HCT116 (cell line): ENCODE measurements at regions not wholly inside any gene's neighbourhood (a gene's known extent, or its start where the extent isn't known, plus 50 kb on each side); places are given as distances from the start of the nearest gene placed in this dataset.

Source experiments
- POLR2A ChIP-seq: IDR thresholded peaks from 2 replicates; pipeline ENCODE4 v1.7.0; 2011; ENCODE audit warnings: borderline replicate concordance; ENCODE audit not compliant: insufficient read depth, insufficient read length; ENCODE audit errors: extremely low read depth
- REST ChIP-seq: IDR thresholded peaks from 2 replicates; pipeline ENCODE4 v1.6.1; 2012; ENCODE audit warnings: low read depth
- SP1 ChIP-seq: IDR thresholded peaks from 2 replicates; pipeline ENCODE4 v1.6.1; 2012; ENCODE audit warnings: low read depth
- SRF ChIP-seq: IDR thresholded peaks from 2 replicates; pipeline ENCODE4 v1.6.1; 2012; ENCODE audit warnings: low read depth
- TF ChIP-seq, protein P1 (sequence below), 3 experiments: fragments of 200-600 bp in 1 of 3; sonication (generic) in 1 of 3; IDR thresholded peaks in 2 of 3; conservative IDR thresholded peaks in 1 of 3; 2 replicates each; pipeline ENCODE4 v1.5.1; 2012 to 2017; ENCODE audit warnings: low read depth in 2 of 3, low read length in 2 of 3, antibody characterized with exemption in 1 of 3, borderline replicate concordance in 1 of 3, control low read depth in 1 of 3, mild to moderate bottlenecking in 1 of 3, mixed read lengths in 1 of 3, mixed run types in 1 of 3, moderate library complexity in 1 of 3; ENCODE audit not compliant: insufficient read depth in 1 of 3
- TF ChIP-seq, protein P2 (sequence below): IDR thresholded peaks from 2 replicates; pipeline ENCODE4 v1.6.1; 2011; ENCODE audit warnings: mild to moderate bottlenecking, low read length, moderate library complexity; ENCODE audit not compliant: insufficient replicate concordance; ENCODE audit errors: extremely low read depth

GRCh38 chr18:14924226-14924625 is 176.3 kb downstream of the ANKRD30B start:
- TF ChIP-seq, protein P1, sequence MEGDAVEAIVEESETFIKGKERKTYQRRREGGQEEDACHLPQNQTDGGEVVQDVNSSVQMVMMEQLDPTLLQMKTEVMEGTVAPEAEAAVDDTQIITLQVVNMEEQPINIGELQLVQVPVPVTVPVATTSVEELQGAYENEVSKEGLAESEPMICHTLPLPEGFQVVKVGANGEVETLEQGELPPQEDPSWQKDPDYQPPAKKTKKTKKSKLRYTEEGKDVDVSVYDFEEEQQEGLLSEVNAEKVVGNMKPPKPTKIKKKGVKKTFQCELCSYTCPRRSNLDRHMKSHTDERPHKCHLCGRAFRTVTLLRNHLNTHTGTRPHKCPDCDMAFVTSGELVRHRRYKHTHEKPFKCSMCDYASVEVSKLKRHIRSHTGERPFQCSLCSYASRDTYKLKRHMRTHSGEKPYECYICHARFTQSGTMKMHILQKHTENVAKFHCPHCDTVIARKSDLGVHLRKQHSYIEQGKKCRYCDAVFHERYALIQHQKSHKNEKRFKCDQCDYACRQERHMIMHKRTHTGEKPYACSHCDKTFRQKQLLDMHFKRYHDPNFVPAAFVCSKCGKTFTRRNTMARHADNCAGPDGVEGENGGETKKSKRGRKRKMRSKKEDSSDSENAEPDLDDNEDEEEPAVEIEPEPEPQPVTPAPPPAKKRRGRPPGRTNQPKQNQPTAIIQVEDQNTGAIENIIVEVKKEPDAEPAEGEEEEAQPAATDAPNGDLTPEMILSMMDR (IDR thresholded peaks at IDR 0.05 in 2 of 3, conservative IDR thresholded peaks at IDR 0.05 in 1 of 3; ENCODE audit: borderline replicate concordance in 1 of 3, insufficient read depth in 1 of 3, low read depth in 2 of 3, low read length in 2 of 3): no peak
- no peak for TF ChIP-seq REST
- TF ChIP-seq, protein P2, sequence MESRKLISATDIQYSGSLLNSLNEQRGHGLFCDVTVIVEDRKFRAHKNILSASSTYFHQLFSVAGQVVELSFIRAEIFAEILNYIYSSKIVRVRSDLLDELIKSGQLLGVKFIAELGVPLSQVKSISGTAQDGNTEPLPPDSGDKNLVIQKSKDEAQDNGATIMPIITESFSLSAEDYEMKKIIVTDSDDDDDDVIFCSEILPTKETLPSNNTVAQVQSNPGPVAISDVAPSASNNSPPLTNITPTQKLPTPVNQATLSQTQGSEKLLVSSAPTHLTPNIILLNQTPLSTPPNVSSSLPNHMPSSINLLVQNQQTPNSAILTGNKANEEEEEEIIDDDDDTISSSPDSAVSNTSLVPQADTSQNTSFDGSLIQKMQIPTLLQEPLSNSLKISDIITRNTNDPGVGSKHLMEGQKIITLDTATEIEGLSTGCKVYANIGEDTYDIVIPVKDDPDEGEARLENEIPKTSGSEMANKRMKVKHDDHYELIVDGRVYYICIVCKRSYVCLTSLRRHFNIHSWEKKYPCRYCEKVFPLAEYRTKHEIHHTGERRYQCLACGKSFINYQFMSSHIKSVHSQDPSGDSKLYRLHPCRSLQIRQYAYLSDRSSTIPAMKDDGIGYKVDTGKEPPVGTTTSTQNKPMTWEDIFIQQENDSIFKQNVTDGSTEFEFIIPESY: no peak
- no peak for TF ChIP-seq SP1
- no peak for TF ChIP-seq SRF
- TF ChIP-seq POLR2A: no peak
